GM23338 (cell line): ENCODE measurements at regions not wholly inside any gene's neighbourhood (a gene's known extent, or its start where the extent isn't known, plus 50 kb on each side); places are given as distances from the start of the nearest gene placed in this dataset.

ENCODE experiments used
- ATAC-seq: fragments of 200-7000 bp; cut with Tn5 transposase; 3 replicates; pipeline ENCODE4 v1.9.1; 2020
- DNase-seq: peaks from one replicate; pipeline ENCODE4 v3.0.0-alpha.2; 2015; ENCODE audit warnings: low spot score
- H2AFZ ChIP-seq: fragments of 200-600 bp; sonication (generic); 2 replicates; pipeline ENCODE4 v1.8.0; 2016; ENCODE audit warnings: antibody characterized with exemption, mild to moderate bottlenecking, moderate library complexity
- H3F3A ChIP-seq: fragments of 200-600 bp; sonication (generic); replicated peaks from 2 replicates; pipeline ENCODE4 v1.8.0; 2017; ENCODE audit warnings: antibody characterized with exemption, mixed run types, low read depth
- H3K27ac ChIP-seq: fragments of 200-600 bp; sonication (generic); 2 replicates; pipeline ENCODE4 v1.6.1; 2016; ENCODE audit warnings: low read depth
- H3K27me3 ChIP-seq: fragments of 200-600 bp; sonication (generic); 2 replicates; pipeline ENCODE4 v1.8.0; 2016; ENCODE audit warnings: mild to moderate bottlenecking, mixed run types, moderate library complexity; ENCODE audit not compliant: insufficient read depth
- H3K36me3 ChIP-seq: fragments of 200-600 bp; sonication (generic); 2 replicates; pipeline ENCODE4 v1.8.0; 2016; ENCODE audit warnings: mild to moderate bottlenecking; ENCODE audit not compliant: insufficient read depth
- H3K4me1 ChIP-seq: fragments of 200-600 bp; sonication (generic); 2 replicates; pipeline ENCODE4 v1.8.0; 2016; ENCODE audit warnings: mild to moderate bottlenecking, moderate library complexity; ENCODE audit not compliant: insufficient read depth
- H3K4me2 ChIP-seq: fragments of 200-600 bp; sonication (generic); 2 replicates; pipeline ENCODE4 v1.7.1; 2017; ENCODE audit warnings: mixed run types
- H3K4me3 ChIP-seq: fragments of 200-600 bp; sonication (generic); 2 replicates; pipeline ENCODE4 v1.6.1; 2016; ENCODE audit warnings: mixed run types
- H3K79me2 ChIP-seq: fragments of 200-600 bp; sonication (generic); replicated peaks from 2 replicates; pipeline ENCODE4 v1.8.0; 2017; ENCODE audit warnings: mild to moderate bottlenecking; ENCODE audit not compliant: insufficient read depth
- H3K9me2 ChIP-seq: fragments of 200-600 bp; sonication (generic); 2 replicates; pipeline ENCODE4 v1.8.0; 2017; ENCODE audit not compliant: insufficient read depth
- H4K20me1 ChIP-seq: fragments of 200-600 bp; sonication (generic); replicated peaks from 2 replicates; pipeline ENCODE4 v1.8.0; 2017; ENCODE audit warnings: mild to moderate bottlenecking; ENCODE audit not compliant: insufficient read depth
- H3K27ac Mint-ChIP-seq: 2 replicates; pipeline ENCODE4 v1.8.0; 2020; ENCODE audit warnings: inconsistent platforms, mild to moderate bottlenecking, moderate library complexity, mixed read lengths
- H3K27me3 Mint-ChIP-seq: 3 replicates; pipeline ENCODE4 v1.8.0; 2022; ENCODE audit warnings: low read depth, mild to moderate bottlenecking, moderate library complexity, mixed read lengths, inconsistent platforms; ENCODE audit not compliant: insufficient read depth, poor library complexity
- H3K36me3 Mint-ChIP-seq: 3 replicates; pipeline ENCODE4 v1.8.0; 2021; ENCODE audit warnings: low read depth, mild to moderate bottlenecking, inconsistent platforms, moderate library complexity, mixed read lengths
- H3K4me1 Mint-ChIP-seq: 3 replicates; pipeline ENCODE4 v1.8.0; 2020; ENCODE audit warnings: mild to moderate bottlenecking, inconsistent platforms, mixed read lengths
- H3K4me3 Mint-ChIP-seq: 3 replicates; pipeline ENCODE4 v1.8.0; 2021; ENCODE audit warnings: moderate library complexity, mild to moderate bottlenecking, inconsistent platforms, mixed read lengths
- H3K9me3 Mint-ChIP-seq: 3 replicates; pipeline ENCODE4 v1.8.0; 2020; ENCODE audit warnings: moderate library complexity, mild to moderate bottlenecking, inconsistent platforms, mixed read lengths
- CTCF ChIP-seq, 2 experiments: fragments of 200-600 bp in 1 of 2; sonication (generic) in 1 of 2; conservative IDR thresholded peaks; 2 replicates each; pipeline versions ENCODE4 v1.5.1 to v1.6.1; 2016 to 2017; ENCODE audit warnings: antibody characterized with exemption in 2 of 2, low read depth in 2 of 2, mild to moderate bottlenecking in 2 of 2, moderate library complexity in 1 of 2
- ETS1 ChIP-seq: IDR thresholded peaks from 2 replicates; pipeline ENCODE4 v1.6.1; 2016; ENCODE audit warnings: antibody characterized with exemption
- POLR2AphosphoS5 ChIP-seq: IDR thresholded peaks from 2 replicates; pipeline ENCODE4 v1.6.1; 2016; ENCODE audit warnings: antibody characterized with exemption, low read depth
- ZNF462 ChIP-seq: fragments of 250-450 bp; sonication (Bioruptor Pico); IDR thresholded peaks from 2 replicates; pipeline ENCODE4 v1.5.0; 2020; ENCODE audit warnings: mild to moderate bottlenecking, moderate library complexity

- TF ChIP-seq CTCF (conservative IDR thresholded peaks at IDR 0.05; ENCODE audit: low read depth in 2 of 2) (no peak), POLR2AphosphoS5 (no peak), ETS1 (no peak)
Observed at GRCh38 chr5:155472780-155473179, 459.2 kb downstream of the KIF4B start (continued).

GRCh38 chr5:155475318-155475717 is 461.8 kb downstream of the KIF4B start:
- H3K27me3 ChIP-seq = no peaks in the 10 kb centered on the region
- no peaks in the 10 kb centered on the region for H3K9me2 ChIP-seq
- TF ChIP-seq ZNF462 (CRISPR knock-in tag) = peak; percentile 95
- no peak for TF ChIP-seq ETS1
- Mint-ChIP-seq H3K4me3 (no peak overlapping the region), H3K36me3 (no peaks in the 10 kb centered on the region), H3K4me1 (peaks cover 9% of the 10 kb centered on the region; the same call in 2 of the 3 replicates), H3K27ac (no peak overlapping the region), H3K9me3 (no peaks in the 10 kb centered on the region), H3K27me3 (no peaks in the 10 kb centered on the region)
- H3K79me2 ChIP-seq = no peaks in the 10 kb centered on the region
- peak; percentile 71 for ATAC-seq
- peak overlapping the region; percentile 16; the same call in 1 of the 2 replicates for H2AFZ ChIP-seq
- H4K20me1 ChIP-seq = no peaks in the 10 kb centered on the region
- H3K4me3 ChIP-seq = no peak overlapping the region
- H3K27ac ChIP-seq = no peak overlapping the region
- DNase-seq = peak; percentile 36
- no peak overlapping the region for H3K4me2 ChIP-seq
- H3K36me3 ChIP-seq = no peaks in the 10 kb centered on the region
- no peaks in the 10 kb centered on the region; the same call in 1 of the 2 replicates for H3K4me1 ChIP-seq
- no peaks in the 10 kb centered on the region for H3F3A ChIP-seq
